Endodermal cell (in vitro differentiated cells): ENCODE measurements at regions not wholly inside any gene's neighbourhood (a gene's known extent, or its start where the extent isn't known, plus 50 kb on each side); places are given as distances from the start of the nearest gene placed in this dataset.

ENCODE experiments used
- DNase-seq: peaks from one replicate; pipeline ENCODE4 v3.0.0-alpha.2; 2017
- H3K27ac ChIP-seq: 2 replicates; pipeline ENCODE4 v1.5.1; 2013; ENCODE audit warnings: mild to moderate bottlenecking, low read depth, low read length, moderate library complexity
- H3K27me3 ChIP-seq: 2 replicates; pipeline ENCODE4 v1.6.1; 2013; ENCODE audit warnings: mild to moderate bottlenecking, low read length, moderate library complexity; ENCODE audit not compliant: insufficient read depth, control insufficient read depth, poor library complexity, severe bottlenecking
- H3K36me3 ChIP-seq: 2 replicates; pipeline ENCODE4 v1.7.0; 2013; ENCODE audit warnings: mild to moderate bottlenecking, low read length, moderate library complexity; ENCODE audit not compliant: control insufficient read depth, insufficient read depth
- H3K4me1 ChIP-seq: one replicate; pipeline ENCODE4 v1.7.0; 2013; ENCODE audit warnings: low read length; ENCODE audit not compliant: control insufficient read depth, insufficient read depth
- H3K4me3 ChIP-seq: 2 replicates; pipeline ENCODE4 v1.5.1; 2013; ENCODE audit warnings: mild to moderate bottlenecking, low read length, moderate library complexity
- H3K9ac ChIP-seq: 2 replicates; pipeline ENCODE4 v1.6.1; 2013; ENCODE audit warnings: mild to moderate bottlenecking, low read length, moderate library complexity; ENCODE audit not compliant: poor library complexity, severe bottlenecking; ENCODE audit errors: extremely low read depth
- H3K9me3 ChIP-seq: 2 replicates; pipeline ENCODE4 v1.6.1; 2013; ENCODE audit warnings: mild to moderate bottlenecking, low read length, moderate library complexity; ENCODE audit not compliant: control insufficient read depth
- H3K27ac Mint-ChIP-seq: 2 replicates; pipeline ENCODE4 v1.8.0; 2020; ENCODE audit warnings: mixed read lengths
- H3K27me3 Mint-ChIP-seq: 2 replicates; pipeline ENCODE4 v1.8.0; 2021; ENCODE audit warnings: mild to moderate bottlenecking, mixed read lengths; ENCODE audit not compliant: insufficient read depth
- H3K36me3 Mint-ChIP-seq: 2 replicates; pipeline ENCODE4 v1.8.0; 2020; ENCODE audit warnings: low read depth, mixed read lengths
- H3K4me1 Mint-ChIP-seq: 2 replicates; pipeline ENCODE4 v1.8.0; 2020; ENCODE audit warnings: mixed read lengths
- H3K4me3 Mint-ChIP-seq: 2 replicates; pipeline ENCODE4 v1.8.0; 2020; ENCODE audit warnings: mild to moderate bottlenecking, moderate library complexity, mixed read lengths
- H3K9me3 Mint-ChIP-seq: 2 replicates; pipeline ENCODE4 v1.8.0; 2020; ENCODE audit warnings: mild to moderate bottlenecking, mixed read lengths
- WGBS, 2 experiments: methylation state at CpG; one replicate each; pipeline versions ENCODE4 v1.1.5 to v1.1.7; 2013; ENCODE audit warnings: missing lambda C conversion rate in 2 of 2, mixed read lengths in 1 of 2; ENCODE audit not compliant: insufficient coverage in 1 of 2, insufficient read length in 1 of 2; 5-methylcytosine and 5-hydroxymethylcytosine counted together
- TF ChIP-seq, protein P1 (sequence below): fragments of 200-600 bp; sonication (generic); conservative IDR thresholded peaks from 2 replicates; pipeline ENCODE4 v1.5.0; 2021; ENCODE audit warnings: antibody characterized with exemption, mild to moderate bottlenecking

GRCh38 chr13:72174549-72174948, 307.5 kb upstream of the DACH1 start:
- Histone ChIP-seq H3K9me3 (no peaks in the 10 kb centered on the region), H3K4me3 (no peak overlapping the region), H3K27me3 (no peaks in the 10 kb centered on the region), H3K9ac (no peak overlapping the region), H3K36me3 (no peaks in the 10 kb centered on the region), H3K4me1 (no peaks in the 10 kb centered on the region), H3K27ac (no peak overlapping the region)
- no peak for DNase-seq
- peaks cover 10% of the 10 kb centered on the region for H3K4me1 Mint-ChIP-seq
- H3K27me3 Mint-ChIP-seq = no peaks in the 10 kb centered on the region
- H3K9me3 Mint-ChIP-seq = no peaks in the 10 kb centered on the region
- TF ChIP-seq, protein P1, sequence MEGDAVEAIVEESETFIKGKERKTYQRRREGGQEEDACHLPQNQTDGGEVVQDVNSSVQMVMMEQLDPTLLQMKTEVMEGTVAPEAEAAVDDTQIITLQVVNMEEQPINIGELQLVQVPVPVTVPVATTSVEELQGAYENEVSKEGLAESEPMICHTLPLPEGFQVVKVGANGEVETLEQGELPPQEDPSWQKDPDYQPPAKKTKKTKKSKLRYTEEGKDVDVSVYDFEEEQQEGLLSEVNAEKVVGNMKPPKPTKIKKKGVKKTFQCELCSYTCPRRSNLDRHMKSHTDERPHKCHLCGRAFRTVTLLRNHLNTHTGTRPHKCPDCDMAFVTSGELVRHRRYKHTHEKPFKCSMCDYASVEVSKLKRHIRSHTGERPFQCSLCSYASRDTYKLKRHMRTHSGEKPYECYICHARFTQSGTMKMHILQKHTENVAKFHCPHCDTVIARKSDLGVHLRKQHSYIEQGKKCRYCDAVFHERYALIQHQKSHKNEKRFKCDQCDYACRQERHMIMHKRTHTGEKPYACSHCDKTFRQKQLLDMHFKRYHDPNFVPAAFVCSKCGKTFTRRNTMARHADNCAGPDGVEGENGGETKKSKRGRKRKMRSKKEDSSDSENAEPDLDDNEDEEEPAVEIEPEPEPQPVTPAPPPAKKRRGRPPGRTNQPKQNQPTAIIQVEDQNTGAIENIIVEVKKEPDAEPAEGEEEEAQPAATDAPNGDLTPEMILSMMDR = no peak
- no peaks in the 10 kb centered on the region for H3K36me3 Mint-ChIP-seq
- no peak overlapping the region for H3K4me3 Mint-ChIP-seq
- H3K27ac Mint-ChIP-seq = no peak overlapping the region
- WGBS, 2 experiments = 98 to 100% methylated on average over 2 of the region's 2 CpGs

DNA sequence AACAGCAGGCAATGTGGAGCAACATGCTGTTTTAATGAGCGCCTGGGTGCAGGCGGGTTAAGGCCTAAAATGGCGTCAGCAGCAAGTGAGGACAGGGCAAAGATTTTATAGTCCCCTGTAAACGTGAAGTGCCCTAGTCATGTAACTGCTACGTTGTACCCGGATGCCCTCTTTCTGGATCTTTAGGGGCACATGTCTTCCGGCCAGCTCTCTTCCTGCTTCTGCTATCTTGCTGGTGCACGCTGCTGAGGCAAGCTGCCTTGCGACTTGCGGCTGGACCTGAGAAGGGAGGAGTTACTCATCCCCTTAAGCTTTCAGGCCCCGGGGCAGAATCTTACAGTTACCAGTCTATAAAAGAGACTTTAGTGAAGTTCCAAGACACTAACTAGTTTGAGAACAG, 303.6 kb upstream of the DACH1 start:
- no peaks in the 10 kb centered on the region for H3K36me3 ChIP-seq
- peaks cover 11% of the 10 kb centered on the region for H3K4me1 ChIP-seq
- TF ChIP-seq, protein P1 = no peak
- no peak for DNase-seq
- no peak overlapping the region for H3K4me3 ChIP-seq
- H3K9me3 ChIP-seq = no peaks in the 10 kb centered on the region
- Mint-ChIP-seq H3K36me3 (no peaks in the 10 kb centered on the region), H3K4me3 (no peak overlapping the region), H3K4me1 (peaks cover 23% of the 10 kb centered on the region), H3K9me3 (no peaks in the 10 kb centered on the region), H3K27ac (no peak overlapping the region), H3K27me3 (no peaks in the 10 kb centered on the region)
- H3K27ac ChIP-seq = no peak overlapping the region
- 91 to 94% methylated on average over 9 to 11 of the region's 11 CpGs for WGBS, 2 experiments
- no peak overlapping the region for H3K9ac ChIP-seq
- no peaks in the 10 kb centered on the region for H3K27me3 ChIP-seq

GRCh38 chr13:72168126-72168855, 301.3 kb upstream of the DACH1 start:
- Histone ChIP-seq H3K4me1 (peaks cover 11% of the 10 kb centered on the region), H3K9me3 (no peaks in the 10 kb centered on the region), H3K4me3 (peak overlapping the region; percentile 17), H3K27ac (no peak overlapping the region), H3K27me3 (no peaks in the 10 kb centered on the region), H3K9ac (no peak overlapping the region), H3K36me3 (no peaks in the 10 kb centered on the region)
- peak; percentile 42 for DNase-seq
- 87 to 93% methylated on average over 7 to 8 of the region's 8 CpGs for WGBS, 2 experiments
- Mint-ChIP-seq H3K4me3 (no peak overlapping the region), H3K27me3 (no peaks in the 10 kb centered on the region), H3K9me3 (no peaks in the 10 kb centered on the region), H3K36me3 (no peaks in the 10 kb centered on the region), H3K4me1 (peaks cover 23% of the 10 kb centered on the region), H3K27ac (no peak overlapping the region)
- TF ChIP-seq, protein P1 = no peak
